Progenitor cell of endocrine pancreas (in vitro differentiated cells): ENCODE measurements at regions not wholly inside any gene's neighbourhood (a gene's known extent, or its start where the extent isn't known, plus 50 kb on each side); places are given as distances from the start of the nearest gene placed in this dataset.
"Not testable (repeated sequence)": the region's sequence is repeated elsewhere in the genome, so short reads cannot be mapped to it uniquely, and the experiment has no call there.

Experiments used
- DNase-seq: peaks from one replicate; pipeline ENCODE4 v3.0.0; 2021; ENCODE audit warnings: low spot score; ENCODE audit not compliant: unreplicated experiment
- H3K27ac Mint-ChIP-seq: 2 replicates; pipeline ENCODE4 v1.8.0; 2021; ENCODE audit warnings: mild to moderate bottlenecking, moderate library complexity, mixed read lengths
- H3K27me3 Mint-ChIP-seq: 2 replicates; pipeline ENCODE4 v1.8.0; 2021; ENCODE audit warnings: mixed read lengths
- H3K36me3 Mint-ChIP-seq: 2 replicates; pipeline ENCODE4 v1.8.0; 2022; ENCODE audit warnings: mixed read lengths; ENCODE audit not compliant: insufficient read depth
- H3K4me1 Mint-ChIP-seq: 2 replicates; pipeline ENCODE4 v1.8.0; 2021; ENCODE audit warnings: low read depth, mixed read lengths
- H3K4me3 Mint-ChIP-seq: 2 replicates; pipeline ENCODE4 v1.8.0; 2021; ENCODE audit warnings: low read depth, mild to moderate bottlenecking, moderate library complexity, mixed read lengths
- H3K9me3 Mint-ChIP-seq: 2 replicates; pipeline ENCODE4 v1.8.0; 2021; ENCODE audit warnings: low read depth, mixed read lengths
- TF ChIP-seq, protein P1 (sequence below): fragments of 200-600 bp; sonication (generic); IDR thresholded peaks from one replicate; pipeline ENCODE4 v1.5.0; 2021; ENCODE audit warnings: antibody characterized with exemption, mild to moderate bottlenecking; ENCODE audit not compliant: unreplicated experiment

DNA sequence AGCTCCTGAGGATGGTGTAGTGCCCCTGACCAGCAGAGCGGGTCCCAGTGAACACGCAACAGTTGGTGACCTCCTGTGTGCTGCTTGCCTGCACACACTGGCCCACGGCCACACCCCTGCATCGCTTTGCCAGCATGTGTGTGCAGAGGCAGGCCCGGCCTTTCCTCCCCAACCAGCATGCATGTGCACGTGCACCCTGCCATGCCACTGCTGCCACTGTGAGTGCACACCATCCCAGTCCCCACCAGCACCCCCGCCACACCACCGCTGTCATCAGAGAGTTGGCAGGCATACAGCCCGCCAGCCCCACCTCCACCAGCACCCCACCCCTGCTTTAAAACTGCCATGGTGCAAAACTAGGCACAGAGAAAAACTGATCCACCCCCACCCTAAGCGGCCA, 197.4 kb upstream of the SRD5A2 start:
- H3K9me3 Mint-ChIP-seq, result peaks cover 12% of the 10 kb centered on the region
- no peak for DNase-seq
- TF ChIP-seq, protein P1, sequence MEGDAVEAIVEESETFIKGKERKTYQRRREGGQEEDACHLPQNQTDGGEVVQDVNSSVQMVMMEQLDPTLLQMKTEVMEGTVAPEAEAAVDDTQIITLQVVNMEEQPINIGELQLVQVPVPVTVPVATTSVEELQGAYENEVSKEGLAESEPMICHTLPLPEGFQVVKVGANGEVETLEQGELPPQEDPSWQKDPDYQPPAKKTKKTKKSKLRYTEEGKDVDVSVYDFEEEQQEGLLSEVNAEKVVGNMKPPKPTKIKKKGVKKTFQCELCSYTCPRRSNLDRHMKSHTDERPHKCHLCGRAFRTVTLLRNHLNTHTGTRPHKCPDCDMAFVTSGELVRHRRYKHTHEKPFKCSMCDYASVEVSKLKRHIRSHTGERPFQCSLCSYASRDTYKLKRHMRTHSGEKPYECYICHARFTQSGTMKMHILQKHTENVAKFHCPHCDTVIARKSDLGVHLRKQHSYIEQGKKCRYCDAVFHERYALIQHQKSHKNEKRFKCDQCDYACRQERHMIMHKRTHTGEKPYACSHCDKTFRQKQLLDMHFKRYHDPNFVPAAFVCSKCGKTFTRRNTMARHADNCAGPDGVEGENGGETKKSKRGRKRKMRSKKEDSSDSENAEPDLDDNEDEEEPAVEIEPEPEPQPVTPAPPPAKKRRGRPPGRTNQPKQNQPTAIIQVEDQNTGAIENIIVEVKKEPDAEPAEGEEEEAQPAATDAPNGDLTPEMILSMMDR, result no peak
- no peak overlapping the region for H3K4me3 Mint-ChIP-seq
- peaks cover 3% of the 10 kb centered on the region for H3K27me3 Mint-ChIP-seq
- H3K36me3 Mint-ChIP-seq, result no peaks in the 10 kb centered on the region
- H3K4me1 Mint-ChIP-seq, result no peaks in the 10 kb centered on the region
- no peak overlapping the region for H3K27ac Mint-ChIP-seq

DNA sequence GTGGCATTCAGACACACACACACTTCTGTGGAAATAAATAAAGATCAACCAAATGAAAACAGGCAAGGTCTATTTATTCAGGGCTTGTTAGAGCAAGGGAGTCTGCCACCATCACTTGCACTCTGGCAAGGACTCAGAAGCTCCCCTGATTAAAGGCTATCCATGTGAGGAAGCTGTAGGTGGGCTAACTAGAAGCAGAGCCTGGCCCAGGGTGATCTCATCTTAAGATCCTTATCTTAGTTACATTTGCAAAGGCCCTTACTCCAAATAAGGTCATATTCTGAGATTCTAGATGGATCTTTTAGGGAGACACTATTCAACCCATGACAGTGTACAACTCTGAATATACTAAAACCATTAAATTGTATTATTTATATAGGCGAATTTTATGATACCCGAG, 190.0 kb upstream of the SRD5A2 start:
- no peak overlapping the region for H3K4me3 Mint-ChIP-seq
- H3K9me3 Mint-ChIP-seq, result no peaks in the 10 kb centered on the region
- H3K4me1 Mint-ChIP-seq, result no peaks in the 10 kb centered on the region
- TF ChIP-seq, protein P1, result no peak
- H3K27me3 Mint-ChIP-seq, result no peaks in the 10 kb centered on the region
- no peaks in the 10 kb centered on the region for H3K36me3 Mint-ChIP-seq
- DNase-seq, result no peak
- H3K27ac Mint-ChIP-seq, result no peak overlapping the region

DNA sequence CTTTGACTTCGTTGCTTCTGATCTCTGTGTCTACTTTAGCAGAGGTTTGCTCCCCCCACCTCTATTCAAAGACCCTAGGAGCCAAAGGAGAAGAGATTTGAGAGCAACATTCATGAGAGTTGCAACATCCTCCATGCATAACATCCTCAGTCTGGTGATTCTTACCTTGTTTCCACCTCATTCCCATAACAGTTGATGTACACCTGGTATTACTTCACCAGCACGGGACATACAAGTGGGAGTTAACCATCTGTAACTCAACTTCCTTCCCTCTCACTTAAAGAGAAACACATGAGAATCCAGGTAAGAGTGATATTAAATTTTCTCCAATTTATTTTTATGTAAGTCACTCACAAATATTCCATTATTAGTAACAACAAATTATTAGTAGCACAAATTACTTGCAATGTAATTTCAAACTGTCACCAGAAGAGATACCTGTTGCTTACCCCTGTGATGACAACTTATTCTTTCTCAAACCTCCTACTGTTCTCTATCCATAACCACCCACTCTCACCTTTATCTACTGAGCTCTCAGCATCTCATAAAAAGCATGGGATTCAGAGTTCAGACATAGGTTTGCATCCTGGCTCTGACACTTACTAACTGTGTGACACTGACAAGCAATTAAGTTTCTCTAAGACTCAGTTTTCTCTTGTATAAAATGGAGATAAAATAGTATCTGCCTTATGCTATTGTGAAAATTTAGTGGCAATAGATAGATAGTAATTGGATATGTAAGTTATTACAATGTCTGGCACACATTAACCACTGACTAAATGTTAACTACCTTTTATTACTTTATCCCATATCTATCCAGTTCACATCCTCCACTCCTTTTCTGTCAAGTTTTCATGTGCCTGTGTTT, 184.6 kb upstream of the SRD5A2 start:
- no peak for DNase-seq
- Mint-ChIP-seq H3K36me3 (no peaks in the 10 kb centered on the region), H3K9me3 (peaks cover 4% of the 10 kb centered on the region), H3K4me1 (no peaks in the 10 kb centered on the region), H3K4me3 (no peak overlapping the region), H3K27ac (no peak overlapping the region), H3K27me3 (no peaks in the 10 kb centered on the region)
- TF ChIP-seq, protein P1, result no peak

DNA sequence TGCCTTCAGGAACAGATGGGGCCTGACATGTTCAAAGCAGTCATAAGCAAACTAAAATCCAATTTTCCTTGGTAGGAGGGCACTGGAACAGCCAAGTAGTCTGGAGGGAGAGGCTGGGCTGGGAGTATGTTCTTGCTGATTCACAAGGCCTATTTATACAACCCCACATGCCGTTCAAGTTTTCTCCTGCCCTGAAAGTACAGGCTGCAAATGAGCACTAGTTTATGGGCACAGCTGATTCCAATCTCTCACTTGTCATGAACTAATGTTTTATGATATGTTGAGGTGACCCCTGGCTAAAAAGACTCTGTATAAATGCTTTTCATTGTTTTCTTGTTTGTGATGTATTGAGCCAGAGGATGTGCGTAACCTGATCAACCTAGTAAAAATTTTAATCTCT, 183.4 kb upstream of the SRD5A2 start:
- no peak for DNase-seq
- TF ChIP-seq, protein P1, result no peak
- Mint-ChIP-seq H3K9me3 (peaks cover 4% of the 10 kb centered on the region), H3K4me3 (no peak overlapping the region), H3K27me3 (no peaks in the 10 kb centered on the region), H3K36me3 (no peaks in the 10 kb centered on the region), H3K4me1 (no peaks in the 10 kb centered on the region), H3K27ac (no peak overlapping the region)

DNA sequence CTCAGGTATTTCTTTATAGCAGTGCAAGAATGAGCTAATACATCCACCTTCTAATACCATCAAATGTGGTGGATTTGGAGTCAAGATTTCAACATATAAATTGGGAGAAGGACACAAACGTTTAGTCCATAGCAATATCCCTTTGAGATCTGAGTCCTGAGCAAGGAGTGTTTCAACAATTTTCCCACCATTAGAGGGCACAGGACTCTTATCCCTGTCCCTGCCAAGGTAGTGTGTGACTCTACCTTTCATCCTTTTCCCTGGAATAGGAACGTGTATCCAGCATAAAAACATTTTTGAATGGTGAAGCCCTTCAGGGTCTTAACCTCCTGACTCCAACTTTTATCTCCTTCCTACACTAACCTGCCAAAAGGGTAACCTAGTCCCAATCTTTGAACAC, 181.3 kb upstream of the SRD5A2 start:
- H3K36me3 Mint-ChIP-seq, result no peaks in the 10 kb centered on the region
- H3K4me1 Mint-ChIP-seq, result no peaks in the 10 kb centered on the region
- H3K27me3 Mint-ChIP-seq, result no peaks in the 10 kb centered on the region
- H3K9me3 Mint-ChIP-seq, result peaks cover 5% of the 10 kb centered on the region
- TF ChIP-seq, protein P1, result no peak
- H3K27ac Mint-ChIP-seq, result no peak overlapping the region
- no peak for DNase-seq
- no peak overlapping the region for H3K4me3 Mint-ChIP-seq

DNA sequence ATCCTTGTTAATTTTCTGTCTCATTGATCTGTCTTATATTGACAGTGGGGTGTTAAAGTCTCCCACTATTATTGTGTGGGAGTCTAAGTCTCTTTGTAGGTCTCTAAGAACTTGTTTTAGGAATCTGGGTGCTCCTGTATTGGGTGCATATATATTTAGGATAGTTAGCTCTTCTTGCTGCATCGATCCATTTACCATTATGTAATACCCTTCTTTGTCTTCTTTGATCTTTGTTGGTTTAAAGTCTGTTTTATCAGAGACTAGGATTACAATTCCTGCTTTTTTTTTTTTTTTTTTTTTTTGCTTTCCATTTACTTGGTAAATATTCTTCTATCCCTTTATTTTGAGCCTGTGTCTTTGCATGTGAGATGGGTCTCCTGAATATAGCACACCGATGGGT, 176.6 kb upstream of the SRD5A2 start:
- H3K4me1 Mint-ChIP-seq, H3K27ac Mint-ChIP-seq, DNase-seq, H3K27me3 Mint-ChIP-seq, H3K4me3 Mint-ChIP-seq, H3K36me3 Mint-ChIP-seq: not testable (repeated sequence)
- H3K9me3 Mint-ChIP-seq, result peaks cover 20% of the 10 kb centered on the region

DNA sequence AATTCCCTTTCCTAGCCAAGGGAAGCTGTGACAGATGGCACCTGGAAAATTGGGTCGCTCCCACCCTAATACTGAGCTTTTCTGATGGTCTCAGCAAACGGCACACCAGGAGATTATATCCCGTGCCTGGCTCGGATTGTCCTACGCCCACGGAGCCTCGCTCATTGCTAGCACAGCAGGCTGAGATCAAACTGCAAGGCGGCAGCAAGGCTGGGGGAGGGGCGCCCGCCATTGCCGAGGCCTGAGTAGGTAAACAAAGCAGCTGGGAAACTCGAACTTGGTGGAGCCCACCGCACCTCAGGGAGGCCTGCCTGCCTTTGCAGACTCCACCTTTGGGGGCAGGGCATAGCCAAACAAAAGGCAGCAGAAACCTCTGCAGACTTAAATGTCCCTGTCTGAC, 168.0 kb upstream of the SRD5A2 start:
- not testable (repeated sequence) for H3K27me3 Mint-ChIP-seq, H3K27ac Mint-ChIP-seq, H3K36me3 Mint-ChIP-seq, H3K4me3 Mint-ChIP-seq, H3K4me1 Mint-ChIP-seq, DNase-seq
- peaks cover 19% of the 10 kb centered on the region for H3K9me3 Mint-ChIP-seq
